GM04504 (cell line): ENCODE measurements at regions not wholly inside any gene's neighbourhood (a gene's known extent, or its start where the extent isn't known, plus 50 kb on each side); places are given as distances from the start of the nearest gene placed in this dataset.

Experiments used
- DNase-seq: peaks from one replicate; pipeline ENCODE4 v3.0.0-alpha.2; 2012; ENCODE audit warnings: low read depth

DNA sequence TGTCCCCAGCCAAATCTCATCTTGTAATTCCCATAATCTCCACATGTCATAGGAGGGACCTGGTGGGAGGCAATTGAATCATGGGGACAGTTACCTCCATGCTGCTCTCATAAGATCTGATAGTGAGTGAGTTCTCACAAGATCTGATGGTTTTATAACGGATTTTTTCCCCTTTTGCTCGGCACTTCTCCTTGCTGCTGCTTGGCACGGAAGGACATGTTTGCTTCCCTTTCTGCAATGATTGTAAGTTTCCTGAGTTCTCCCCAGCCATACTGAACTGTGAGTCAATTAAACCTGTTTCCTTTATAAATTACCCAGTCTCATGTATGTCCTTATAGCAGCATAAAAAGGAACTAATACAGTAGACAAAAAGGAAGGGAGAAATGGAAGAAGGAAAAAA lies 76.7 kb upstream of the CCNG1 start:
- no peak for DNase-seq

DNA sequence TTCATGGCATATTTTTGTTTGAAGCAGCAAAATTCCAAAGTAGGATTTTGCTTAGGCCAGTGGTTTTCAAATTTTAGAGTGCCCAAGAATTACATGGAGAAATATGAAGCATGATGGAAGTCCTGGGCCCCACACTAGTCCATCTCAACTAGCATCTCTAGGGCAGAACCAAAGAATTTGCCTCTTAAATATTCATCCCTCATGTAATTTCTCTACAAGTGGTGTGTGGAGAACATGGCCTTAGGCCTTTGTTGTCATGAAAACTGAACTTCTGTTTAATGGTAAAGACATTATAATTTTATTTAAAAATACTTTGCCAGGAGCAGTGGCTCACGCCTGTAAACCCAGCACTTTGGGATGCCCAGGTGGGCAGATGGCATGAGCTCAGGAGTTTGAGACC lies 75.9 kb upstream of the CCNG1 start:
- DNase-seq: no peak

DNA sequence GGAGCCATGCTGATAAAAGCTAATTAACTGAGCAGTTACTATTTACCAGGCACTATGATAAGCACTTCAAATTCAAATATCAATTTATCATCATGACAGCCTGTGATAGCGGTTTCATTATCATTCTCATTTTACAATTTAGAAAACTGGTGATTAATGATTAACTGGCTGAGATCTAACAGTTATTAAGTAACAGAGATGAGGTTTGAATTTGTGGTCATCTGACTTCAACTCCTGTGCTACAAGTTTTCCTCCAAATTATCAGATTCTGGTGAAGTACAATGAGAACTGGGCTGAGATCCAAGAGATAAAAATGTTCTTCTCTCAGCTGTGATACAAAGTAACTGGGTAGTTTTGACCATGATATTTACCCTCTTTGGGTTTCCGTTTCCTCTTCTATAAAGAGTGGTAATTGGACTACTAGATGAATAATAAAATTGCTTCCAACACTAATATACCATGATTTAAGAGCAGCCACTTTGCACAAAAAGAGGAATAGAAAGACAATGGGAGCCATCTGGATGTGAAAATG lies 74.5 kb upstream of the CCNG1 start:
- no peak for DNase-seq

DNA sequence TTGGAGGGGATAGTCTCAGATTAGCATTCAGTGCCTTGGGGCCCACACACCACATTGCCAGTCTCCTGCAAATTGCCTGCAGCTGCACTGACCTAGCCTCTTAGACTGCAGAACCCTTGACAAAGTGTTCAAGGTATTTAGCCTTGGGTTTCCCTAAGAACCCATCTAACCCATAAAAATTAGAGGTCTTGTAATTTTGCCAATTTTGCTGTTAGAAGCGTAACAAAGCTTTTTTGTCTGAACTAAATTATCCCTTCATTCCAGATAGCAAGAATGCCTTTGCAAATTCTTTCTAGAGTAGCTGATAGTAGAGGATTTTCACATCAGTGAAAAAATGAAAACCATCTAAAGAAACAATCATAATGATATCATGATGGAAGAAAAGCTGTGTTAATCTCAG lies 74.0 kb upstream of the CCNG1 start:
- no peak for DNase-seq

DNA sequence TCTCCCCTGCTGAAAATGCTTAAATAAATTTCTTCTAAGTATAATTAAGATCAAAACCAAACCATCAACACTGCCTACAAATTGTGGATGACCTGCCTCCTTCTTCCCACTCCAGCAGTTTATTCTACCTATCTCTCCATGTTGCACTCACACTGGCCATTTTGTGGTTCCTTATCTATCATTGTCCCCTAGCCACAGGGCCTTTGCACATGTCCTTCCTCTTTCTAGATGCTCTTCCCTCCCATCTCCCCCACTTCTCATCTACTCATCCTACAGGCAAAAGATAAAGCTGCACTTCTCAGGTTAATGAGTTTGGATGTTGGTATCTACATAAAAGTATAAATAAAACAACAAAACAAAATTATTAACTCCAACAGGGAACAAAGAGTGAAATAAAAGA lies 70.6 kb upstream of the CCNG1 start:
- no peak for DNase-seq

DNA sequence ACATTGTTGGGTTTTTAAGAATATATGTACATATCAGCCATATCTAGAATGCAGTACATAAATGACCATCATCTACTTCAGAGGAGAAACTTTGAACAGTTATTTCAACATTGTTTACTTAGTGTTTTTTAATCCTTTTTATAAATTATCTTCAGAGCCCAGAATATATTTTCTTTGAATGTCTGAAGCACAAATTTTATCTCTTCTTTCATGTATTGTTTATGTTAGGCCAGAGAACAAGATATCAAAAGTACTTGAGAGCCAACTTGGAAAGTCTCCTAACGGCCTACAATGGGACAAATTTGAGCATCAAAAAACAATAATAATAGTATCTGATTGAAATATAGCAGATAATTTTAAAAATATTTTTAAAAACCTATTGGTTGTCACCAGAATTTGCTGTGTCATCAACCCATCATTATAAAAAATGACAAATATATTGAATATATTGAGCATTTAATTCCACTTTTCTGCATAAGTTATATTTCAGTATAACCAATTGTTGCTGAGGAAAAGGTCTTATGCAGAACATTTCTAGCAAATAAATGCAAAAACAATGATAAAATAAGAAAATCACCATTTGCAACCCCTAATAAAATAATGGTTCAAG lies 67.5 kb upstream of the CCNG1 start:
- DNase-seq: no peak

DNA sequence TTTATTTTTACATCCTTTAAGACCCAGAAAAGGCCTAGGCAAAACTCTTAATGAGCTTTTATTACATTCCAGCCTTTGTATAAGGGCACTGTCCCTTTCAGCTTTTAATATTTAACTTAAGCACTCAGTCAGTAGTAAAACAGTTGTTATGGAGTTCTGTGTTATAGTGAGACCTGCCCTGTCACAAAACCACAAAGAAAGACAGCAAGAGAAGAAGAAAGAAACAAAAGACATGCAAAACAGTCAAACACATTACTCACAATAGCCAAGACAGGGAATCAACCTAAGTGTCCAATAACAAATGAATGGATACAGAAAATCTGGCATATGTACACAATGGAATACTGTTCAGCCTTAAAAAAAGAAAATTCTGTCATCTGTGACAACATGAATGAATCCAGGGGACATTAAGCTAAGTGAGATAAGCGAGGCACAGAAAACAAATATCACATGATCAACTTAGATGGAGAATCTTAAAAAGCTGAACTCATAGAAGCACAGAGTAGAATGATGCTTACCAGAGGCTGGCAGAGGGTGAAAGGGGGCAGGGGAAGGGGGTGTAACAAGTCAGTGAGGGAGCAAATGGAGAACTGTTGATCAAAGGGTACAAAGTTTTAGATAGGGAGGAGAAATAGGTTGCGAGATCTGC lies 63.8 kb upstream of the CCNG1 start:
- no peak for DNase-seq

DNA sequence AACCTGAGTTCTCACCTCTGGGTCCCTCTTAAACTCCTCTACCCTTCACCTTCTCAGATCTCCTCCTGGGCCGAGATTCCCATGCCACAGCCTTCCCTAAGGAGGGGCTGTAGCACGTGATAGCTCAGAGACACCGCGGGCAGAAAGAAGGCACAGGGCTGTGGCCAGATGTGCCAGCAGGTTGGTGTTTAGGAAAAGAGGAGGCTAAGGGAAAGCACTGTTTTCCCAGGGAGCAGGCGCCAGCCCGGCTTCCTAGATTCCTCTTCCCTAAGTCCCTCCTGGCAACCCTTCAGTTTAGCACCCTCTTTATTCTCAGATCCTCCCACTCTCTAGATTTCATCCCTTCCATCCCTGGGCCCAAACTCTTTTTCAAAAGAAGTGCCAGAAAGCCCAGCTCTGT lies 59.4 kb upstream of the CCNG1 start:
- DNase-seq: no peak

DNA sequence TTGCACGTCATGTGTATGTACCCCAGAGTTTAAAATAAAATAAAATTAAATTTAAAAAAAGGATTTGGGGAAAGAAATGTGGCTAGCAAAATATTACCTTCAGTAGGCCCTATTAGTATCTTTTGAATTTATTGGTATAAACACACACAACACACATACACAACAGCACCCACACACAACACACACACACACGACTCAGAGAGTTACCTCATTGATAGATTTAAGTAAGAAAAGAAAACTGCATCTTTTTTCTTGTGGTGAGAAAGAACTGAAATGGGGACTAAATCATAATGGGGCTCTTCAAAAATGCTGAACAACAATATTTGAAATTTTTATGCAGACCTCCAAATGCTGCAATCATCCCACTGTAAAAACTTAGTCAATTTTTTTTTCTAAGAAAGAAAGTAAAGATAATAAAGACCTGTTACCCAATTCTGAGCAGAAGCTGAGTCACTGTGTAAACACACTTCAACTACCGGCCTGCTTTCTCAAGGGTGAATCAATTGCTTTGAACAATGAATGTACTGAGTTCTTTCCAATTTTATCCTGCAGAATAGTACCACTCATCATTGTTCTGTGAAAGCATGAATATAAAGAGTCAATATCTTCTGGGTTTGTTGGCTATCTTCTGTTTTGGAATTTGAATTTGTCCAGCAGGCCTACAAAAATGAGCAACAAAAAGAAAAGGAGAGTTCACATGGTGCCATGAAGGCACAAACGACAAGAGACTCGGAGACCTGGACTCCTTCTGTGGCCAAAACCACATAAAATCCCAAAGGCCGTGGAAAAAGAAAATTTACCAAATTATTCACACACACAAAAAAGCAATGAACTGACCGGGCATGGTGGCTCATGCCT lies 57.9 kb upstream of the CCNG1 start:
- DNase-seq: peak; percentile 5

DNA sequence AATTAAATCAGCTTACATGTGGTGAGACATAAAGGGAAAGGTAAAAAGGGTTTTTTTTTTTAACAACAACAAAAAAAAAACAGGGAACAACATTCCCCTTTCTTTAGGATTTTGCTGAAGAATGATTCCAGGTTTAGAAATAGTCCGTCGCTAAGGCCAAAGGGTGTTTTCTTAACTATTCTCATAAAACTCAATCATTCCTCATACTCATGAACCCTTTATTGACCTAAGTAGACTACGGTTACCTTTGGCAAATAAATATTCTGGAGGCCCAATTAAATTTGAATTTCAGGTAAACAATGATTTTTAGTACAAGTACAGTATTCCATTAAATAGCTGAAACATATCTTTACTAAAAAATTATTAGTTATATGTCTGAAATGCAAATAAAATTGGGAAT lies 55.6 kb upstream of the CCNG1 start:
- no peak for DNase-seq

DNA sequence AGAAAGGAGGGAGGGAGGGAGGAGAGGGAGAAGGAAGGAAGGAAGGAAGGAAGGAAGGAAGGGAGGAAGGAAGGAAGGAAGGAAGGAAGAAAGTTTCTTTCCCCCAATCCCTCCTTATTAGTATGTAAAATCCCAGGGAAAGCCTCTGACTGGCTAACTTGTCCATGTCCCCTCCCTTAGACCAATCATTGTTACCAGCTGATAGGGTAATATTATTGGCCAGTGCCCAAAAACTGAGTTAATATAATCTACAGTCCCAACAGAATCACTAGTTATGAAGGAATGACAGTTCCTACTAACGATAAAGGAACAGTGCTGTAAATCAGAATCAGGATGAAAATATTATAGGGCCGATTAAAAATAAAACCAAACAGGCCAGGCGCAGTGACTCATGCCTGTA lies 53.6 kb upstream of the CCNG1 start:
- no peak for DNase-seq

DNA sequence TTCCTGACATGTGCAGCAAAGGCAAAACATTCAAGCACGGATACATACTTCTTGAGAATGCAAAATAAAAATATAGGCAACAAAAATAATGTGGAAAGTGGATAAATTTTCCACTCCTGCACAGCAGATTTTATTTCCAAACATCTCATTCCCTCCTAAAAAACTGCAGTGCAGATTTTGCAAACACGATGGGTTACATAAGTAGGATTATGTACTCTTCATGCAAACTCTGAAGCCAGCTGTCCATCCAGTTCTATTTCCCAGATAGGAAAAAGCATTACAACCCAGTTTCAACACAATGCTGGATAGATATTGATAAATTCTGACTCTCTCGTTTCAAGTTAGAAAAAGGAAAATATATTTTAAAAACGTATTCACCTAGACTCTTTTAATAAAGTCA lies 52.7 kb upstream of the CCNG1 start:
- DNase-seq: no peak

DNA sequence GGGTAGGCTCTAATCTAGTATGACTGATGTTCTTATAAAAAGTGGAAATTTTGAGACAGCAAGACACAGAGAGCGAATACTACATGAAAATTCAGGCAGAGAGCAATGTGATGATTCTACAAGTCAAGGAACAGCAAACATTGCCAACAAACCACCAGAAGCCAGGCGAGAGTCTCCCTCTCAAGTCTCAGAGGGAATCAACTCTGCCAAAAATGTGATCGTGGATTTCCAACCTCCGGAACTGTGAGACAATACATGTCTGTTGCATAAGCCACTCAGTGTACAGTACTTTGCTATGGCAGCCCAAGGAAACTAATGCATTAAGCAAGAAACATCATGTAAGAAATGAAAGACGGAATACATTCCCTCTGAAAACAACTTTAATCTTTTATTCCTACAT lies 52.1 kb upstream of the CCNG1 start:
- no peak for DNase-seq

DNA sequence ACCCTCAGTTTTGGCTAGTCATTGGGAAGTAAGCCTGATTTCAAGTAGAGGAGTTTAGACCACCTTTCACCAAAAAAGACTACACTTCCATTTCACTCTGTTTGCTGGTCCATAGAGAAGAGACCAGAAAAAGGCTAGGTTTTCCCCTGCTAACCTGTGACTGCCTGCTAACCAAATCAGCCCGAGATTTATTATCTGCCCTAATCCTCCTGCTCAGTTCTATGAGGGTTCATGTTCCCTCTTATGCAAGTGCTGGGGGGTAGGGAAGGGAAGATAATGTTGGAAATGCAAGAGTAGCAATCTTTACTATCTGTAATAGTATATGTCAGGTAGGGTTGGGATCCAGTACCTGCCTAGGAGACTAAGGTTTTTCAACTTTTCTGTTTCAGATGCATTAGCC lies 51.6 kb upstream of the CCNG1 start:
- no peak for DNase-seq

DNA sequence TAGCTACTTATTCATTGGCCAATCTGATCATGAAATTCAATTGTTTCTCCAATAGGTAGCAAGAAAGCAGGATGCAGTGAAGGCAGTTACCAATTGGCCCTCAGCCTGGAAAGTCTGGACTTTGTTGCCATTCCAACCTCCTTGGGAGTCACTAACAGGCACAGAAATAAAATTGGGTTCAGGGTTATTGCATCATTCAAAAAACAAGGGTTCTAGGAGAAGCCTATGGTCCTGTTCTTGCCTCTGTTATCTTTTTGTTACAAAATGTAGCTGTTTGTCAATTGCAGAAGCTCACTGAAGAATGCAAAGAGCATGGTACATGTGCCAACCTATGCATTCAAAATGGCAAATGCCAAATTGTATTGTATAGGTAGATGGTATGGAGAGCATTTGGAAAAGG lies 51.0 kb upstream of the CCNG1 start:
- no peak for DNase-seq

DNA sequence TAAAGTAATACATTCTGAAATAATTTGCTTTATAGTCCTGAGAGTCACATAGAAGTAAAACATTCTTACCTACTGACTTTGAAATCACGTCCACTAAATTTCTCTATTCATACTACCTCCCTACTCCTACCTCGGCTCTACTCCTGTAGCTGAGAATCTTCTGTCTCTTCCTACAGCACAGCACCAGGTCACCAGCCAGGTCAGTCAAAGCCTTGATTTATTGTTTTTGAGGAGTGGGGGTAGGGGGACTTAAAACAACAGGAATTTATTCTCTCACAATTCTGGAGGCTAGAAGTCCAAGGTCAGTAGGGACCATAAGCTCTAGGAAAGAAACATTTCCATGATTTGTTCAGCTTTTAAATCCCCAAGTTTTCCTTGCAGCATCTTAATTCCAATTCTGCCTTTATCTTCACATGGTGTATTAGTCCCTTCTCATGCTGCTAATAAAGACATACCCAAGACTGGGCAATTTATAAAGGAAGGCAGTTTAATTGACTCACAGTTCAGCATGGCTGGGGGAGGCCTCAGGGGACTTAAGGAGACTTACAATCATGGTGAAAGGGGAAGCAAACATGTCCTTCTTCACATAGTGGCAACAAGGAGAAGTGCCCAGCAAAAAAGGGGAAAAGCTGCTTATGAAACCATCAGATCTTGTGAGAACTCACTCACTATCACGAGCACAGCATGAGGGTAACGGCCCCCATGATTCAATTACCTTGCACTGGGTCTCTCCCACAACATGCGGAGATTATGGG lies 49.6 kb upstream of the CCNG1 start:
- DNase-seq: no peak
